Amygdala (tissue), 56 donors: ENCODE measurements at regions not wholly inside any gene's neighbourhood (a gene's known extent, or its start where the extent isn't known, plus 50 kb on each side); places are given as distances from the start of the nearest gene placed in this dataset.
"Not testable (repeated sequence)": the region's sequence is repeated elsewhere in the genome, so short reads cannot be mapped to it uniquely, and the experiment has no call there.

Source experiments
- DNase-seq, 56 donors: peaks; one replicate each; lab custom pipeline; 2025; lab: John Stamatoyannopoulos, UW

DNA sequence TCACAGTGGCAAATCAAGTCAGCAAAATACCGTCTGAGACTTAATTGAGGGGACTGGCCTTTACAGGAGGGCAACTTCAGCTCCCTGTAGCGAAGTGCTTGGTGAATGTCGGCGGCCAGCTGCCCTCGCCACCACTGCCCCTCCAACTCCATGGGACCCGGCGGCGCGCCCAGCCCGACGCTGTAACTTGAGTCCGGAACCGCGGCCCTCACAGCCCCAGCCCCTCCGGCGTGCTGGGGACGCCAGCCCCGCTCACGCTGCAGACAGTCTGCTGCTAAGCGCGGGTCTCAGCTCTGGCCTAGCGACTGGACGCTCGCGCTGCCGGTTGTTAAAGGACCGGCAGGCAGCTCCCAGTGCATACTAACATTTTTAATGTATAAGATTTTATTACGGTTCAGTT is 113.4 kb upstream of the NUPR2 start:
- DNase-seq = no peak

DNA sequence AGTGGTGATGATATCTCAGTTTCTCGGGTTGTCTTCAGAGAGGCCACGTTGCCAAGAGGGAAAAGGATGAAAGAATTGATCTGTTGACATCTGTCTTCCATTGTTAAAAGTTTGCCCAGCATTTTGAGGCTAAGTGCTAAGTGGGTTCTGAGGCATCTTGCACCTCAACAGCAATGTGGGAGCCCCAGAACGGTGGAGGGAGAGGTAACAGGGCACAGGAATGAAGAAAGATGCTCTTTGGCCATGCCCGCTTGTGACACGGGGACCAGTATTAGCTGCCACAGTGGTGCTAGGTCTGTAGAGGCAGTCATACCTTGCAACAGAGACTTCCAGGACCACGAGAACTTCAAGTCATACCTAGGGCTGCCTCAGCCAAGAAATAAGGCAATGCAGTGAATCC is 106.6 kb upstream of the NUPR2 start:
- DNase-seq = no peak

DNA sequence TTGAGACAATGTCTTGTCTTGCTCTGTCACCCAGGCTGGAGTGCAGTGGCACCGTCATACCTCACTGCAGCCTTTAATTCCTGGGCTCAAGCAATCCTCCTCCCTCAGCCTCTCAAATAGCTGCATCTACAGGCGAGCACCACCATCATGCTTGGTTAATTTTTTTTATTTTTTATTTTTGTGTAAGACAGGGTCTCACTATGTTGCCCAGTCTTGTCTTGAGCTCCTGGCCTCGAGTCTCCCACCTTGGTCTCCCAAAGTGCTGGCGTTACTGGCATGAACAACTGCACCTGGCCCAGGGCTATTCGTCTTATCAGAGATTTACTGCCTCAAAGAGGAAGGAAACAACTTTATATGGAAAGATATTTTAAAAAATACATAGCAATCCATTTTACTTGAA is 102.8 kb upstream of the NUPR2 start:
- DNase-seq = no peak

DNA sequence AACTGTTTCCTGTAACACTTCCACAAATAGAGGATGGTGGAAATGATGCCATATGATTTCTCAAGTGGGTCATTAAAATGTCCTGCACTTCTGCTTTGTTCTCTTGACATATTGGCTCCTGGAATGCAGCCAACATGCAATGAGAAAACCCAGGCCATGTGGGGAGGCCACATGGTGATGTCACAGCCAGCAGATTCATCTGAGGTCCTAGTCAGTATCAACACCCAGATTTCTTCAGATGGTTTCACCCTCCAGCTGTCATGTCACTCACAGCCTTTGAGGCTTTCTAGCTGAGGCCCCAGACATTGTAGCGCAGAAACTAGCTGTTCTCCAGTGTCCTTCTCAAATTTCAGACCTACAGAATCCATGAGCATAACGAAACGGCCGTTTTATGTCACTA is 102.3 kb upstream of the NUPR2 start:
- DNase-seq = peak in 1 of 56 donors; percentile 3

DNA sequence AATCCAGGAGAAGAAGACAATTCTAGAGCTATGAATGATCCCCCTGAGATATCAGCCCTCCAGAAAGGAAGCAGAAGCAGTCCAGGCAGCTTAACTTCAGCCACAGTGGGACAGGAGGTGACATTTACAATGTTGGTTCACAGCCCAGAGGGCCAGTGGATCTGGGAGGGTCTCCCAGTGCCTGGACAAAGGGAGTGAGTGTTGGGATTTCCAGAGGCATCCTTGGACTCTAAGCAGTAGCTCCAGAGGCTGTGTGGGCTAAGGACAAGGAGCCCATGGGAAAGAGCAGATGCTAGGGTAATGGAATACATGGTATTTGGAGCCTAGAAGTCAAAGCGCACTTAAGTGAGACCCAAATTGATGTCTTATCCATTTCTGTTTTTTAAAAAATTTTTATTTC is 97.4 kb upstream of the NUPR2 start:
- no peak for DNase-seq

DNA sequence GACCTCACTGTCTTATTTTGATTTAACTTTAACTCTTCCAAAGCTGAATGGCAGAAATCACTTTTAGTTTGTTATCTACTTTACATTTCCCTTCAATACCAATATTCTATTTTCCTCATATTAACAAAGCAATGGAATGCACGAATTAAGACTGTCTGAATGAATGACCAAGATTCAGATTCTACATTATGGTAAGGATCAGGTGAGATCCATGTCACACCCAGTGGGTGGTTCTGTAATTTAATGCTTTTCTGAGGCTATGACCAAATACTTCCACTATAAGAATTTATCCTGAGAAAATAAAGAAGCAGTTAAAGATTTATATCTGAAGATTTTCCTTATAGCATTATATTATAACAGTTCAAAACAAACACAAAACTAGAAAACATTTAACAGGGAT is 90.2 kb upstream of the NUPR2 start:
- no peak for DNase-seq

DNA sequence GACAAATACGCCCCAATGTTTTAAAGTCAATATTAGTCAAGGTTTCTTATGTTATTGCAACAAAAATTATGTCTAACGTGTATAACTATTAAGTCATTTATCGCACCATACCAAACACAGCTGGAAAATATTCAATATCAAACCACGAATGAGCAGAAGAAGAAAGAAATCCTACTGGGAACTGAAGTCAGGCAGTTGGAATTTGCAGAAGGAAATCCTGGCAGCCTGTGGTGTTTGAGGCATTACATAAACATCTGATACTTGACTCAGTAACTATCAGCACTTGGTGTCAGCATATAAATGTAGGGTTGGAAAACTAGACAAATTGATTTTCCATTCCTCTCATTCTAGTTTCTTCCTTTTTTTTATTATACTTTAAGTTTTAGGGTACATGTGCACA is 83.4 kb upstream of the NUPR2 start:
- DNase-seq = no peak

DNA sequence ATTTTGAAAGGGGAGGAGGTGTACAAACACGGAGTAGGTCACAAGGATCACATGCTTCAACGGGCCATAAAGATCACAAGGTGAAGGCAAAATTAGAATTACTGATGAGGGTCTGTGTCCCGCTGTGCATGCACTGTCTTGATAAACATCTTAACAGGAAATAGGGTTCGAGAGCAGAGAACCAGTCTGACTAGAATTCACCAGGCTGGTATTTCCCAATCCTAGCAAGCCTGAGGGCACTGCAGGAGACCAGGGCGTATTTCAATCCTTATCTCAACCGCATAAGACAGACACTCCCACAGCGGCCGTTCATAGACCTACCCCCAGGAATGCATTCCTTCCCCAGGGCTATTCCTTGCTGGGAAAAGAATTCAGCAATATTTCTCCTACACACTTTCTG is 80.0 kb upstream of the NUPR2 start:
- DNase-seq = not testable (repeated sequence)

DNA sequence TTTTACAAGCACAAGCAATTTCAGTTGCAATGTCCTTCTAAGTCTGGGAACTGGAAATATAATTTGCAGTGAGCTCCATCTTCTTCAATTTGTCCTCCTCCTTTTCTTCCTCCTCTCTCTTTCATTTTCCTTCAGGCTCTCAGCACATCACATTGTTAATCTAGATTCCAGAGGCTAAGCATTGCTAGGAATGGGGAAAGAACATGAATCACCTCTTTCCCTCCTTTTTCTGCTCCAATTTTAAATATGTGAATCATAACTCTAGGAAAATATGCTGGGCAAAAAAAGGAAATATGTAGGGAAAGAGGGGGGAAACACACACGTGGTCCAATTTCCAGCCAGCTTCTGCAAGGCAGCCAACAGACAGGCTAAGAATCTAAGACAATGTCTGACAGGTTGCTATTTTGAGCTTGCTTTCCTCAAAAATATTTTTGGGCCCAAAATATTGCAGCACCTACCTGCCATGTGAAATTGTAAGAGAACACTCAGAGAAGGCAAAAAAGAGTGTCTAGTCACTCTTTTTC is 72.7 kb upstream of the NUPR2 start:
- DNase-seq = no peak

DNA sequence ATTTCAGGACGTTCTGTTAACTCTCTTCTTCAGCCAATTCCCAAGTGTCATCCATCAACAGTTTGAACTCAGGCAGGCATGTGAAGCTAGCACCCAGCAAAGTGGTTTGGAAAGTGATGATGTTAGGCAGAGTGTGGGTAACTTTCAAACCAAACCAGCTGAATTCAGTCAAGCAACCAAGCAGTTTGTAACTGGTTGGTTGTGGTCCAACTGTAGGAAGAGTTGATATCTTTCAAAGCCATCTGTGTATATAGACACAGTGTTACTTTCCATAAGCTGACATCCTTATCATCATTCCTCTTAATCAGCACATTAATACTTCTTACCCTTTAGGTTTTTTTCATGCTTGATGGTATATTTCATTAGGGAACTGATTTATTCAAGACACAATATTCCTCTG is 72.2 kb upstream of the NUPR2 start:
- no peak for DNase-seq

DNA sequence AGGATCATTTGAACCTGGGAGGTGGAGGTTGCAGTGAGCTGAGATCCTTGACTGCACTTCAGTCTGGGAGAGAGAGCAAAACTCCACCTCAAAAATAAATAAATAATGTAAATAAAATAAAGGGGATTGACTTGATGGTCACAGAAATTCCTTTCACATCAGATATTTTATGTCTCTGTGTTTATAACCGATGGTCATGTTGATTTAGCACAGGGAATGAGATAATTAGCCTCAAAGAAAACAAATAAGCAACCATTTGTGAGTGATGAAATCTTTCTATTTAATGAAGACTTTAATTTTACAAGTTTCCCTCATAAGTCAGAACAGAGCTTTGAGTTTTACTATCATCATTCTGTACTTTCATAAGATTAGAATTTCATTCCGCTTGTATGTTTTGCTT is 64.8 kb upstream of the NUPR2 start:
- no peak for DNase-seq

DNA sequence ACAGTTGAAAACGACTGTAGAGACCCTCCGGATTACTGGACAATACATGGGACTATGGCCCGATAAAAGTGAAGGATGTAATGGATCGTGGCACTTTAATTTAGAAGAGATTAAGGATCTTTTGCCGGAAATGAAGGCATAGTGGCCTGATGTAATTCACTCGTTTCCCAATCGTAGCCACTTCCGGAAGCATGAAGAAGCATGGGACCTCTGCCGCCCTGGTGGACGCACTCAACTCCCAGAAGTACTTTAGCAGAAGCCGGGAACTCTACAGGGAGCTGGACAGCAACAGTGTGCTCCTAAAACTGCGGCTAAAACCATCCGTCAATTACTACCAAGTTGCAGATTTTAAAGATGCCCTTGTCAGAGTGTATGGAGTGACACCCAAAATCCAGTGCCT is 59.6 kb upstream of the NUPR2 start:
- no peak for DNase-seq

DNA sequence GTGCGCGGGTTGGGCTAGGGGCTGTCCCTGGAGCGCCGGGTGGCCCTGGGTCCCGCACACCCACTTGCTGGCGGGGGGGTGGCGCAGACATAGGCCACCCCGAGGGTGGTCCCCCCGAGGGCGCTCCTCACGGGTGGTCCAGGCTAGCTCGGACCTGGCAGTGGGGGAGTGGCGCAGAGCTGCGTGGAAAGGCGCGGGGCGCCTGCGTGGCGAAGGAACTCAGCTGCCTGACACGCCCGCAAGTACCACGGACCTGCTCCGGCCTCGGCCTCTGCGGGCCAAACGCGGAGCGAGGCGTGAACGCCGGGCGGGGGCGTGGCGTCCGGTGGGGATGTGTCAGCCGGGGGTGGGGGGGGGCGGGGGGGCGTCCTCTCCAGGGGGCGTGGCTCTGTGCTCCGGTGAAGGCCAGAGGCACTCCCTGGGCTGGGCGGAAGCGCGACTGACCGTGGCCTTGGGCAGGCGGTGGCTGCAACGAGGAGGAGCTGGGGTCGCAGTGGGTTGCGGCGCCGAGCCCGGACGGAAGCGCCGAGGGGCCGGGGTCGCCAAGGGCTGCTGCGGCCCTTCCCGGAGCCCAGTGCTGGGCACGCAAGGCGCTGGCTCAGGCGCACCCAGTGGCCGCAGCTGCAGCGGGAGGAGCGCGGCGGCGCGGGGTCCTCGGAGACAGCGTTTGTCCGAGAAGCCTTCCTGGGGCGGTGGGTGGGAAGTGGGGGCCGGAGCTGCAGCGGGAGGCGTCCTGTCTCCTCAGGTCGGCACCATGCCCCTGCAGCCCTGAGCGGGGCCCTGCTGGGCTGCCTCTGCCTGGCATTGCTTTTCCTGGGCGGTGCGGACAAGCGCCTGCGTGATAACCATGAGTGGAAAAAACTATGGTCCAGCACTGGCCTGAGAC is 58.9 kb upstream of the NUPR2 start:
- peak in 20 of 56 donors; percentile 2 to 48 (median 8) for DNase-seq

DNA sequence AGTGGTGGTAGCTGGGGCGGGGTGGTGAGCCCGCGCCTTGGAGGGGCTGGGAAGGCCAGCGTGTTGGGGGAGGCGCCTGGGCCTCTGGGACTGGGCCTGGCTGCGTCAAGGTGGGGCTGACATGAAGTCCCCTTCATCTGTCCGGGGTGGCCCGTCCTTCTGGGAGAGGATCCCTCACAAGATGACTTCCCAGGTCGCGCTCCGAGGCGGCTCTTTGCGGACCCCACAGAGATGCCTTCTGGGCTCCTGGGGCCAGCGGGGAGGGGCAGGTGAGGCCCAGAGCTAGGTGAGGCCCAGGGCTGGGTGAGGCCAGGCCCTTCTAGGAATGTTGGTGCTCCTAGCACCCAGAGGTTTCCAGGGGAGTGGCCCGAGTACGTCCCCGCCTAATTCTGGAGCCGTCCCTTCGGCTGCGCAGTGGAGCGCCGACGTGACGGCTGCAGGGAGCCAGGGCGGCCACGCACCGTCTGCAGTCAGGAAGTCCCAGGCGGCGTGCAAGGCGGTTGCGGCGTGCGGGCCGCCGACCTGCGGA is 58.2 kb upstream of the NUPR2 start:
- no peak for DNase-seq
